ENCODE measurements at regions not wholly inside any gene's neighbourhood (a gene's known extent, or its start where the extent isn't known, plus 50 kb on each side); places are given as distances from the start of the nearest gene placed in this dataset.
A peak's percentile ranks its signal among the peaks of the same experiment; 100 is the strongest.
"Not testable (repeated sequence)": the region's sequence is repeated elsewhere in the genome, so short reads cannot be mapped to it uniquely, and the experiment has no call there.

DNA sequence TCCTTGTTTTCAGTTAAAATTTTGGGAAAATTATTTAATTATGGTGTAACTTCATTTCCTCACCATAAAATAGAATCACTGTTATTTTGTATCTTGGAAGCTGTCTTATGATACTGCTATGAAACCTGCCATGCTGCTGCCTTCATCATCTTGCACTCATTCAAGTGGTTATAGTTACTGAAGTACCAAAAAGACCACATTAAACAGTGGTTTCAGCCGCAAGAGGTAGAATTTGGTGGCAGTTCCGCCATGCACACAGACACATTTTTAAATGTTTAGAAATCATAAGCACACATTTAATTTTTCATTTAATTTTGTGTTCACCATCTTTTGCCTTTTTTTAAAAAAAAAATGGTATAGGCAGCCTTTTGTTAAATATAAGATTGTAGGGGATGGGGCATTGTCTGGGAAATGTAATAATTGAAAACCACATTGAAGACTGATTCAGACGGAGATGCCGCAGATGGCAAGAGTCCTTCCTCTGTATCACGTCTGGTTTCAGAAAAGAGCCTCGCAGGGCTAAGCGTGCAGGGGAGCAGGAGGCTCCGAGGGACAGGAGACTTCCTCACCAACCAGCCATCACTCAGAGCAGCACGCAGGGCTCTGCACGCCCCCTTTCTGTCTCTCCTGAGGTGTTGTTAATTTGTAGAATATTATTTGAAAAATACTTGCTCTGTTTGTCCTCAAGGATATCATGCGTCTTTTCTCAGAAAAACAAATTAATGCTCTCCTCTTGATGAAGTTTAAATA lies 115.2 kb upstream of the PELI2 start:
- DNase-seq, result no peak

DNA sequence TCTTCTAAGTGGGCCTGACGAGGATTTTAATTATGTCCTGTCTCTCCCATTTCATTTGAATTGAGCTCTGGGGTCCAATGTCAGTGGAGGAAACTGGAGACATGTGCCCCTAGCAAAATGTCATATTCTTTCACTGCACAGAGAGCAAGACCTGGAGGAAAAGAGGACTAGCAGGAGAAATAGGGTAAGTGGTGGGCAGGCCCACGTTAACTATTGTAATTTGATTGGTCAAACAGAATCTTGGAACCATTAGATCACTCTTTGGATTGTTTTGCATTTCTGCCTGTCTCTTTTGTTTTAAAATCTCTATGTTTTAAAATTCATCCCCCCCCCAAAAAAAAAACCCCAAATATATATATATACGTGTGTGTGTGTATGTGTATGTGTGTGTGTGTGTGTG lies 113.9 kb upstream of the PELI2 start:
- DNase-seq, result no peak

DNA sequence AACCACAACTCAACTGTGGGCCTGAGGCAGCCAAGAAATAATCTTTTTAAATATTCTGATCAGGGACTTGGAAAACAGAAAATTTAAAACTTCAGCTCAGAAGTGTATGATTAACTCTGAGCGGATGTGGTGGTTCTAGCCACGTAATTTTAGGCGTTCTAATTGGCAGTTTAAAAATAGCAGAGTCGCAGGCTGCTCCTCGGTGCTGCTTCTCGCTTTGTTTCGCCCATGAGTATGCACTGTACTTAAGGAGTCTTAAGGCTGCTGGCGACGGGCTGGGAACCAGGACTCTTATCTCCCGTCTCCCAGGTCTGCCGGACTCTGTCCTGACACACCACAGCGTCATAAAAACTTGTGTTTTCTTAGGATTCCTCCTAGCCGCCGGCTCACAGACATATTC lies 113.4 kb upstream of the PELI2 start:
- peak; percentile 37 for DNase-seq

DNA sequence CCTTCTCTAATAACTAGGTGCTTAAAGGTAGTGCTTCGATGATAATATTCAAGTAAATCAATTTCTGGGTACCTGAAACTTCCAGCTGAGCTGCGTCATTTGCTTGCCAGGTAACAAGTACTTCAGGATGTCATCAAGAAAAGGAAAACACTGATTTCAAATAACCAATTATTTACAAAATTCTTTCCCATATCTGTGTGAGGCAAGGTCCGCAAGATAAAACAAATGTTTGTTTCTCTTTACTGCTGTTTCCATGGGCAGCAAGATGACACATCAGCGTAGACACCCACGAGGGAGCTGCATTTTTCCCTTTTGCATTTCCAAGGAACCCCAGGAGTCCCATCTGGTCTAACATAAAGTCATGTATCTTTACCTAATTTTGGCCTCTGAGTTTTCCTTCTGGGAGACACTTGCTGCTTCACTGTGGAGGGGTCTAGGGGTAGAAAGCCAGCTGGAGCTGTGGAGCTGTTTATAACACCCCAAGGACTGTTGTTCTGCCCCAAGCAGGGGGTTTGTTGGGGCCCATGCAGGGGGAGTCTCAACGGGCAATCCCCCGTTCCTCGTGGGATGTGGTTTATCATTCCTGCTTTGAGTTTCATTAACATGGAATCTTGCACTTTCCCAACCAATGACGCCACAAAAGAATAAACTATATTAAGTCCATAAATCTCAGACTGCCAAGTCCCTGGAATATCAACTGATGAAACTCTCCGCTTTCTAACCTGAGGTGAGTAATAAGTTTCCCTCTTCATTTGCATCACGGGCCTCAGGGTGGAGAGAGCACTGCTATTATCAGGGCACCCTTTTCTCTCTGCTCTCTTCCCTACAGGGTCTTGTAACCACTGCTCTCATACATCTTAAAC lies 112.8 kb upstream of the PELI2 start:
- peak; percentile 52 for DNase-seq

DNA sequence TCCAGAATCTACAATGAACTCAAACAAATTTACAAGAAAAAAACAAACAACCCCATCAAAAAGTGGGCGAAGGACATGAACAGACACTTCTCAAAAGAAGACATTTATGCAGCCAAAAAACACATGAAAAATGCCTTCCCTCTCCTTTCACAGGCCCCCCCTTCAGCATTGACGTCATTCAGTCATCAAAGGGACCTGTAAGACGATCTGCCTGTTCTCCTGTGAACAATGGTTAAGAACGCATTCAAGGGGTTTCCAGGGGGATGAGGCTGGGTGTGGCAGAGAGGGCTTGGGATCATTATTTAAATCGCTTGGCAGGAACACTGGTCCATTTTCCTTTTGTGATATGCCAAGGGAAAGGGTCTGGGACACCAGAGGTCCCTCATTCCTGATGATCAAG lies 110.7 kb upstream of the PELI2 start:
- not testable (repeated sequence) for DNase-seq

DNA sequence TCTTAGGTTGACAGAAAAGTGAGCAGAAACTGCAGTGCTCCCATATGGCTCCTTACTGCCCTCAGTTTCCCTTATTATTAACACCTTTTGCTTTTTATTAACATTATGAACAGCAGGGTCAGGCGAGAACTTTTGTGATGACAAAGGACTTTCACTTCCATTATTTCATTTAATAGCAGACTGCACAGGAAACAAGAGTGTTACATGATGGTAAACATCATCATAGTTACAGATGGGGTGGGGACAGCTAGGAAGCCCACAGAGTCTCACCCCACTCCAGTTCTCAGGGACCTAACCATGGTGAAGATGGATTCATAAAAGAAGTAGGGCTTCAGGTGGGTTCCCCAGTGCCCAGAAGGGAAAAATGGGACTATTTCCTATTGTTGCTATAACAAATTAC lies 110.1 kb upstream of the PELI2 start:
- no peak for DNase-seq

DNA sequence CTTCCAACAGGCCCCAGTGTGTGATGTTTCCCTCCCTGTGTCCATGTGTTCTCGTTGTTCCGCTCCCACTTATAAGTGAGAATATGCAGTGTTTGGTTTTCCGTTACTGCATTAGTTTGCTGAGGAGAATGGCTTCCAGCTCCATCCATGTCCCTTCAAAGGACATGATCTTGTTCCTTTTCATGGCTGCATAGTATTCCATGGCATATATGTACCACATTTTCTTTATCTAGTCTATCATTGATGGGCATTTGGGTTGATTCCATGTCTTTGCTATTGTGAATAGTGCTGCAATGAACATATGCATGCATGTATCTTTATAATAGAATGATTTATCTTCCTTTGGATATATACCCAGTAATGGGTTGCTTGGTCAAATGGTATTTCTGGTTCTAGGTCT lies 109.5 kb upstream of the PELI2 start:
- DNase-seq, result not testable (repeated sequence)

DNA sequence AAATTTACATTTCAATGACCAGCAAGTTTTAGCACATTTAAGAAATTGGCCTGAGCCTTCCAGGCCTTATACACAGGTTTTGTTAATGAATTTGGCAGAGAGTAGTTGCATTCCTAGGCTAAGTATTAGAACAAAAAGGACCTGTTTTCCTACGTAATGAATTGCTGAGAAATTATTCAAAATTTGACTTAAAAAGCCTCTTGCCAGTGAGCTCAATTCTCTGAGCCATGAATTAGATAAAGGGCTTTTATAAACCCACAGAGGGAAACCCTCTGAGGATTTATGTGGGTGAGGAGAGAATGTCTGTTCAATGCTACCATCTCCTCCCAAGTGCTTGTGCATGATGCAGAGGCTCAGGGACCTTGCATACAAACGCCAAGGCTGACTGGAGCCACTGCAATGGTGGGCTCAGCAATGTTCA lies 94.5 kb upstream of the PELI2 start:
- no peak for DNase-seq

DNA sequence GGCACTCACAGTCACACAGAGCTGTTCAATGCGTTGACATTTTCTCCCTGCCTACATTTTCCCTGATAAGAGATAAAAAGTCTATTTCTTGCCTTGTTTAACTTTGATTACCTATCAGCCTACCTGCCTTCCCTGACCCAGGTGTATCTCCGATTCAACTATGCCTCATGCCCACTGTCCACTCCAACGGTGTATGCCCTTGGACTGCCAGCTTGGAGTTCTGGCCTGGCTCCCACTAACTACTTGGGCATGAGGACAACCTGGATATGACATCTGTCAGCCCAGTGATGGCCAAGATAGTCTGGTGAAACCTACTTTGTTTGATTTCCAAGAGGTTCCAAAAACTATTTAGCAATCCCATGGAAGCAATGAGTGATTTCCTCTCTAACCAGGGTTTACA lies 93.0 kb upstream of the PELI2 start:
- no peak for DNase-seq

DNA sequence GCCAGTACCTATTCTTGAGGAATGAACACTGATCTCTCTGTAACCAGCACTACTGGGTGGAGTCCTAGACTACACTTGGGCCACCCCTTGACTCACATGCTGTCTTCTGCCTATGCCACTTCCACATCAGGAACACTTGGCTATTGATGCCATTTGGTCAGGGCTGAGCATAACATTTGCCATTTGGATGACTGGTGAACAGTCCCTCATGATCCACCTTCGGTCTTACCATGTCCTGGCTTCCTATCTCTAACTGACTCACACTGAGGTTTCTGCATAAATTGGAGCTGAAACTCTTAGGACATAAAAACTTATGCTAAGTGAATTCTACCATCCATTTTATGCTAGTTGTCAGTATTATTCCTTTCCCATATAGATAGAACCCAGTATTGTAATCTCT lies 91.7 kb upstream of the PELI2 start:
- no peak for DNase-seq

DNA sequence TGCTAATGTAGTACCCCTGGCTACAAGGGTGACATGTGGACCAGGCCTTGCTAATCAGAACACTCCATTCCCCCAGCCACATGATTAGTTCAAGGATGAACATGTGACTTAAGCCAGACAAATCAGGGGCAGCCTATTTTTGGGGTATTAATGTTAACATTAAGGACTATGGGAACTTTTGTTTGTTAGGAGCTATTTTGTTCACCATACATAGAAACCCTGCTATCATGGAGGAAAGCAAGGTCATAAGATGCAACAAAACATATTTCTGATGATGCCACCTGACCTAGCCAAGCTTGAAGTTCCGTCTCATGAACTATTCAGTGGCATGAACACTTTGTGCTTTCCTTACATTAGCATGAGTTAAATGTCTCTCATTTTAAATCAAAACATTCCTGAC lies 90.8 kb upstream of the PELI2 start:
- no peak for DNase-seq

DNA sequence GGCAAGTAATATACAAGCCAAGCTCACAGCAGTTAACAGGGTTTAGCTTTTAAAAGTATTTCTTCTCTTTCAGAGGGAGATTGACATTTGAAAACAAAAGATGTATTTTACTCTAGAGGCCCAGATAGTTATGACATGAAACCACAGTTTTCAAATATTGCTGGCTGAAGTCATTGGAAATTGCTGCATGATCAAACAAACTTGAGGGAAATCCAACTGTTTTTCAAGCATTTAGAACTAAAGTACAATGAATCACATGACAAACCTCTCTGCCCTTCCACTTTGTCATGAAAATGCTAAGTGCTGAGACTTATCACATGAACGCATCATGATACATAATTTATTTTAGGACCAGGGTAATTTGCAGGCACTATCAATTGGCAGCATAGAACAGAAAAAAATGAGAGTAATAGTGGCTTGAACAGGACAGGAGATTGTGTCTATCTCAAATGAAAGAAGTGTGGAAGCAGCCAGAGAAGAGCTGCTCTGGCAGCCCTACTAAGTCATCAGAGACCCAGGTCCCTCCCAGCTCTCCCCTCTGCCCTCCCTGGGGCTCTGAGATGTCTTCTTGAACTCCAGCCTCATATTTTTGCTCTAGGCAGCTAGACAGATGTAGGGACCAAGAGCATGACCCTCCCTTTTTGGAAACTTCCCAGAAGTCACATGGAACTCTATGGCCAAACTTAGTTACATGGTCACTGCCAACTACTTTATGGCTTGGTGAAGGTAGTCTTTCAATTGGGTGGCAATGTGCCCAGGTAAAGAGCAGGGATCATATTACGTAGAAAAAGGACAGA lies 90.1 kb upstream of the PELI2 start:
- DNase-seq, result no peak

DNA sequence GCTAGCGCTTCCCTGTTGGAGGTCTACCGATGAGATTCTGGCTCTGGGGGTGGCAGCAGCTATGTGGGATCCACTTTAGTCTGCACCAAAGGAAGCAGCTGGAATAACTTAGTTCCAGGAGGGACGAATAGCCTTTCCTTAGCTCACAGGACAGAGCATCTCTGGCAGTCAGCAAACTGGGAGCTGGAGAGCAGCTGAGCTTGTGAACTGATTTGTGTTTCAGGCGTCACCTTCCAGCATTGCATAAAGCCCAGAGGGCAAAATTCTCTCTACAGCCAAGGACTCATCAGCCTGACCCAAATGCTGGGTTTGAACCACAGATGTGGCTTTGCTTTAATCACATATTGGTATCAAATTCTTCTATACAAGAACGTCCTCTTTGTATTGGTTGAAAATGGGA lies 81.9 kb upstream of the PELI2 start:
- DNase-seq, result no peak

DNA sequence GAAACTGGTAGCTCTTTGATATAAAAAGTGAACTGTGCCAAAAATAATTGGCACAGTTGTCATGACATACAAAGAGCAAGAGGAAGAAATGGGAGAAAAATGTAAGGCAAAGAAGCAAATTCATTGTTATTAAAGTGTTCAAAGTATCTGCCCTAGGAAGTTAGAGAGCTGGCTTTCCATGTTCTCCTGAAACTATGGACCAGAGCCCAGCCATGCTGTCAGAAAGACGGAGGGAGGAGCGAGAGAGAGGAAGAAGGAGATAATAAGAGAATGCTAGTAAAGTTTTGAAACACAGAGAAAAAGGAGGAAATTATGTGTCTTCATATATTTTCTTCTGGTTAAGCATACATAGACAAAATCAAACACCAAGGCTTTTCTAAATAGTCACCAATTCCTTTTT lies 78.1 kb upstream of the PELI2 start:
- no peak for DNase-seq

DNA sequence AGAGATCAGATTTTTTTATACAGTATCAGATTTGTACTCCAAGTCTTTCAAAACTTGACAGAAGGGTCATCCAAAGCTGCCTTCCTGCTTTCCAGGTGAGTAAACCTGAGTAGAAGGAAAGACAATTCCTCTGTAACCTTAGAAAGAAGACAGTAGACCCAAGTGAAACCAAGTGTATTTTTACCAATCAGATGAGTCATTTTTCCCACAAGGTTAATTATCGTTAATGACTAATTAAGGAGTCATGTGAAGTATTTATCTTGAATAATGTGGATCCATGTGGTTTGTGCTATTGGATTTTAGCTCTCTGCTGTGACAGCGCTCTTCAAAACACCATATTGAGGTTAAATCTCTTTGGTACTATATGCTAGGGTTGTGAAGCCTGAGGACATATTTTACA lies 74.0 kb upstream of the PELI2 start:
- DNase-seq, result no peak

DNA sequence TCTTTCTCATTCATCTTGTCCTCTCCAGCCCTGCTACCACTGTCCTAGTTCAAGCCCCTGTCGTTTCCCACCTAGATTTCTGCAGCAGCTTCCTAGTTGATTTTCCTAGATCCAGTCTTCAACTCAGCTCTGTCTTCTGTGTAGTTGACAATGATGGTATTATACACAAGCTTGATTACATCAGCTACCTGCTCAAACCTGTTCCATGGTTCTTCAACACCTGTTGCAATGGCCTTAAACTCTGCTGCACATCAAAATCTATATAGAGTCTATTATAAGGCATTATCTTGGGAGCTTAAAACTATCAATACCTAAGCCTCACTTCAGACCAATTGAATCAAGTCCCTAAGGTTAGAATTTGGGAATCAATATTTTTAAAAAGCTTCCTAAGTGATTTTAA lies 71.7 kb upstream of the PELI2 start:
- DNase-seq, result no peak

DNA sequence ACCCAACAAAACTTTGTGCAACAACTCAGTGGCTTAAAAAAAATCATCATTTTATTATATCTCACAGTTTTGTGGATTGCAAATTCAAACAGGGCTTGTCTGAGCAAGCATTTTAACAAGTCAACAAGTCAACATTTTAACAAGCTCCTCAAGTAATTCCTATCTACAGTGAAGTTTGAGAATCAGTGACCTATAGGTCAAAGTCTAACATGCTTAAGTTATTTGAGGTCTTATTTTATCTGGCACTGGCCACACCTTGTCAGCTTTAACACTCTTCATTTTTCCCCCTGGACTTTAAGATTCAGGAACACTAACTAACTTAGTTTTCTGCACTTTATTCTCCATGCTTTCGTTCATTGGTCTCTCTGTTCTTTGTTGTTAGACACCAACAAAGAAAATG lies 71.2 kb upstream of the PELI2 start:
- DNase-seq, result no peak

DNA sequence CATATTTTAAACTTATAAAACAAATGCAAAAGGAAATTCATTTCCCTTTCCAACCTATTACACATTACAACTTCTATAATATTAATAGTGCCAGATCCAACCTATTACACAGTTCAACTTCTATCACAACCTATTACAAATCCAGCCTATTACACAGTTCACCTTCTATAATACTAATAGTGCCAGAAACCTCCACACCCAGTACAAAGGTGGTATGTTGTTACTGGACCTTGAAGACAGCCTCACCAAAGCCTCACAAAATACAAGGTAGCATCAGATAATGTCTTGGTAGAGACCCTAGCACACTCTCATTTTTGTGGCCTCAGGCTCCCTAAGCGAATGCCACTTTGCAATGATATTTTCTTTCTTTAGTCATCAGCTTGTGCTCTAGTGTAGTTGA lies 68.7 kb upstream of the PELI2 start:
- DNase-seq, result no peak

DNA sequence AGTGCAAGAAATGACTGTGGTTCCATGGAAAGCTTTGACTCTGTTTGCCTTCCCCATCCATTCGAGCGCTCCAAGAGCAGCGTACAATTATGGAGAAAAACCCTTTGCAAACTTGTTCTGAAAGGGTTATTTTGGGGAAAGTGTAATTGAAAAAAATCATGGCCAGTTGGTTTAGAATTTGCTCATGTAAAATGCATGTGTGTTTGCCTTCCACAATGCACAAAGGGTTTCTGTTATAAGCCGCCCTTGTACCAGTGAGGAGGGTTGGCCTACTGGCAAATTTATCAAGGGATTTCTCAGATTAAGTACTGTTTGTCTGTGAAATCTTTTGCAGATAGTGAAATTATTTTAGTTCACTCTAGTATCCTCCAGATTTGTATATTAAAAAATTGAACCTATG lies 62.7 kb upstream of the PELI2 start:
- DNase-seq, result no peak

DNA sequence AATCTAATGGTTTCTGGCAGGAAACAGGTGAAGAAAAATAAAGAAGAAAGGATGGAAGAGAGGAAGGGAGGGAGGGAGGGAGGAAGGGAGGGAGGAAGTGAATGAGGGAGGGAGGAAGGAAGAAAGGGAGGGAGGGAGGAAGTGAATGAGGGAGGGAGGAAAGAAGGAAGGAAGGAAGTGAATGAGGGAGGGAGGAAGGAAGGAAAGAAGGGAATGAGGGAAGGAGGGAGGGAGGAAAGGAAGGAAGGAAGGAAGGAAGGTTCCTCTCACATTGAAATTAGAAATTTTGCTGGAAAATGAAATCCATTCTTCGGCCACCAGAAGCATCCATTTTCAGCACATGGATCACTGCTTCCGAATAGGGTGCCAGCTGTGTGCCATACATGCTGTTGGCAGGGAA lies 62.2 kb upstream of the PELI2 start:
- DNase-seq, result no peak

DNA sequence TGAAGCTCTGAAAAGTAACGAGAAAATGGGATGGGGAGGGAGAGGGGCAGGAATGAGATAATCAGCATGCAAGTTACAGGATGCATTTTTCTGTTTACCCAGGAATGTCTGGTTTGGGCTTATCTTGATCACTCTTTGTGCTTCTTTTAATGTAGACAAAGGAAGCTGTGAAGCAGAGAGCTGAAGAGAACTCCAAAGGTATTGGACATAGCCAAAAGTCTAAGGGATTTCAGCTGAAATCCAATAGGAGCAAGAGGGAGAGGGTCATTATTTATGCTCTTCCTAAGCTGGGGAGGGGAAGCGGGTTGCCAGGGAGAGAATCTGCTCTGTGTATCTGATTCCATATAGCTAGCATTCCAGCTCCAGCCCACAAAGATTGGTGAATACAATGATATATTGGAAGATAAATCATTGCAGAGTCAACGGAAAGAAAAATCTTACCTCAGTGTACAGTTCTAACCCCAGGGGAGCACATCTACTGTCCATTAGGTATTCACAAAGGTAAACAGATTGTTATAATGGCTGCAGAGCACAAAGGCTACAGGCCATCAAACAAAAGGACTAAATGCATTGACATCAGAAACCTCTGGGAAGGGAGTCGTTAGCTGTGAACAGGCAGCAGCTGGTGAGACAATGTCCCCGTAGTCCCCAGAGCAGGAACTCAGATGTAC lies 61.0 kb upstream of the PELI2 start:
- no peak for DNase-seq

DNA sequence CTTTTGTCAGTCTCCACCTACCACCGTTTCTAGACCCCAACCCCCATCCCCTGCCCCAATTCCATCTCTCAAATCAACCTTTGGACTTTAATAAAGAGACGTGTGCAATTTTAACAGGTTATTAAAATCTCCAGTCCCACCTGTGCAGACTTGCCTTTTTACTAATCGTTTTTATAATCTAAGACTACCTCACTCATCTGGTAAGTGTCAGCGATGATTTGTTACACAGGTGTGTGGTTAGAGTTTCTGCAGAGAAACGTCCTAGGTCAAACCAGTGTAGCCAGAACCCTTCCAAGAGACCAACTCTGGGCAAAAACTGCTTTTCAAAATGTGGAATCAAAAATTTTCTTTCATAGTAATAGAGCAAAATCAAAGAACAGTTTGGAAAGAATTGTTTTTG lies 60.4 kb upstream of the PELI2 start:
- DNase-seq, result no peak

DNA sequence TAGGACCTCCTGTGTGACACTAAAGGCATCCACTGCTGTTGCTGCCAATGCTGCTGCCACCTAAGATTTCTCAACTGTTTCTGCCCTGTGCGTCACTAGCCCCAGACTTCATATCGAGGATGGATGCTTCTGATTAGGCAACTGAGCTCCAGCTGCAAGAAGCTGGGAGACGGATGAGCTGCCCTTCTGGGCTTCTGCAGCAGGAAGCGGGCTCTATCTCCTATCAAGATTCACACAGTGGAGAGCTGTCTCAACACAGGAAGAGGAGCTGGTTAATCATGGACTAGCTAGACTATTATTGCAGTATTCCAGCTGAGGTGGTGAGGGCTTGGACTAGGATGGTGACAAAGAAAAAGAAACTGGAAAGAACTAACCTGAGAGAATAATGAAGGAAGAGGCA lies 59.2 kb upstream of the PELI2 start:
- no peak for DNase-seq
